ENCODE measurements at regions not wholly inside any gene's neighbourhood (a gene's known extent, or its start where the extent isn't known, plus 50 kb on each side); places are given as distances from the start of the nearest gene placed in this dataset.

DNA sequence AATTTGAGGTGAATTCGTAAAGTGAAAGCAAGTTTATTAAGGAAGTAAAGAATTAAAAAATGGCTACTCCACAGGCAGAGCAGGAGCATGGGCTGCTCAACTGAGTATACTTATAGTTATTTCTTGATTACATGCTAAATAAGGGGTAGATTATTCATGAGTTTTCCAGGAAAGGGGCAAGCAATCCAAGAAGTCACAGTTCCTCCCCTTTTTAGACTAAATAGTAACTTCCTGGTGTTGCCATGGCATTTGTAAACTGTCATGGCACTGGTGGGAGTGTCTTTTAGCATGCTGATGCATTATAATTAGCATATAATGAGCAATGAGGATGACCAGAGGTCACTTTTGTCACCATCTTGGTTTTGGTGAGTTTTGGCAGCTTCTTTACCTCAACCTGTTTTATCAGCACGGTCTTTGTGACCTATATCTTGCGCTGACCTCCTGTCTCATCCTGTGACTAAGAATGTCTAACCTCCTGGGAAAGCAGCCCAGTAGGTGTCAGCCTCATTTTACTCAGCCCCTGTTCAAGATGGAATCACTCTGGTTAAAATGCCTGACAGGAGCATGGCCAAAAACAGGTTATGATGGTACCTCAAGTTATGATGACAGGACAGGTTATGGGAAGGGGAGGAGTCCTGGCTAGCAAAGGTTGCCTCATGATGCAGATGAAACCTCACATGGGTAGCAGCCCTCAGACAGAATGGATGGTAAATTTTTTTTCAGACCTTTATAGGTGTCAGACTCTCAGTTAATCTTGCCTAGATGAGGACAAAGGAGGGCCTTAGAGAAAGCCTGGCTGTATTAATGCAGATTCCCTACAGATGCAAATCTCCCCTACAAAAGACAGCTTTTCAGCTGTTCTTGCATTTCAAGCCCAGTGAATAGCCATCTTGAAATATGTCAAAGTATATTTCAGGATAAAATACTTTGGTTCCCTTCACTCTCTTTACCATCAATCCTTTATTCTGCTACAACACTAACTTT lies 49.7 kb downstream of the SIPA1L2 start:
- Histone ChIP-seq H3K27me3 (no peaks in the 10 kb centered on the region), H3K9me3 (no peaks in the 10 kb centered on the region), H3K27ac (peak overlapping the region in 9 of 10 donors; percentile 42 to 82 (median 63)), H3K36me3 (no peaks in the 10 kb centered on the region), H3K4me3 (no peak overlapping the region), H3K4me1 (peaks cover 0 to 77% (median 56%) of the 10 kb centered on the region in 9 donors)
- TF ChIP-seq, protein P1, sequence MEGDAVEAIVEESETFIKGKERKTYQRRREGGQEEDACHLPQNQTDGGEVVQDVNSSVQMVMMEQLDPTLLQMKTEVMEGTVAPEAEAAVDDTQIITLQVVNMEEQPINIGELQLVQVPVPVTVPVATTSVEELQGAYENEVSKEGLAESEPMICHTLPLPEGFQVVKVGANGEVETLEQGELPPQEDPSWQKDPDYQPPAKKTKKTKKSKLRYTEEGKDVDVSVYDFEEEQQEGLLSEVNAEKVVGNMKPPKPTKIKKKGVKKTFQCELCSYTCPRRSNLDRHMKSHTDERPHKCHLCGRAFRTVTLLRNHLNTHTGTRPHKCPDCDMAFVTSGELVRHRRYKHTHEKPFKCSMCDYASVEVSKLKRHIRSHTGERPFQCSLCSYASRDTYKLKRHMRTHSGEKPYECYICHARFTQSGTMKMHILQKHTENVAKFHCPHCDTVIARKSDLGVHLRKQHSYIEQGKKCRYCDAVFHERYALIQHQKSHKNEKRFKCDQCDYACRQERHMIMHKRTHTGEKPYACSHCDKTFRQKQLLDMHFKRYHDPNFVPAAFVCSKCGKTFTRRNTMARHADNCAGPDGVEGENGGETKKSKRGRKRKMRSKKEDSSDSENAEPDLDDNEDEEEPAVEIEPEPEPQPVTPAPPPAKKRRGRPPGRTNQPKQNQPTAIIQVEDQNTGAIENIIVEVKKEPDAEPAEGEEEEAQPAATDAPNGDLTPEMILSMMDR (IDR thresholded peaks at IDR 0.05) = no peak
- DNase-seq (no peak), ATAC-seq (peak in 2 of 8 donors; percentile 38 to 39)
- WGBS, 2 donors = 67 to 71% methylated on average over 3 of the region's 3 CpGs
- intact Hi-C loops (cut with DNase I) = loop anchor here in 3 of 10 donors (5.0 to 10.0 kb wide), 2 partner anchors 37 to 45 kb away; no protein-coding TSS in a partner anchor

DNA sequence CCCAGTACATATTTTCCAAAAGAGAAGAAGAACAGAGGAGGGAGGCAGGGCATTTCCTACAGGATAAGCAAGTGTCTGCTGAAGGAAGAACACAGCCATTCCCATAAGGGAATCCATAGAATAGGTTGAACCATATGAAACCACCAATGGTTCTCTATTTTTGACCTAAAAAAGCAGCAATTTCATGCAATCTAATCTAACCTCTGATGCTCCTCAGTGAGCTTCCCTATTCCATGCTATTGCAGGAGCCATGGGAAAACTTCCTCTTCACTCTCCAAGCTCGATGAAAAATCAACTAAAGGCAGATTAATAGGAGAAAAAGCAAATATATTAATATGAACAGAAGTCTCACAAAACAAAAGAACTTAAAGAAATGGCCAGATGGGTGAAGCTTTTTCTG lies 50.5 kb downstream of the SIPA1L2 start:
- Histone ChIP-seq H3K9me3 (no peaks in the 10 kb centered on the region), H3K4me3 (no peak overlapping the region), H3K36me3 (no peaks in the 10 kb centered on the region), H3K4me1 (peaks cover 0 to 78% (median 56%) of the 10 kb centered on the region in 9 donors), H3K27ac (peak overlapping the region in 9 of 10 donors; percentile 42 to 82 (median 63)), H3K27me3 (no peaks in the 10 kb centered on the region)
- TF ChIP-seq, protein P1 (IDR thresholded peaks at IDR 0.05) = no peak
- intact Hi-C loops (cut with DNase I) = loop anchor here in 3 of 10 donors (5.0 to 10.0 kb wide), 2 partner anchors 38 to 45 kb away; no protein-coding TSS in a partner anchor
- DNase-seq (no peak), ATAC-seq (no peak)
- 47 to 56% methylated on average over 1 of the region's 1 CpG for WGBS, 2 donors

DNA sequence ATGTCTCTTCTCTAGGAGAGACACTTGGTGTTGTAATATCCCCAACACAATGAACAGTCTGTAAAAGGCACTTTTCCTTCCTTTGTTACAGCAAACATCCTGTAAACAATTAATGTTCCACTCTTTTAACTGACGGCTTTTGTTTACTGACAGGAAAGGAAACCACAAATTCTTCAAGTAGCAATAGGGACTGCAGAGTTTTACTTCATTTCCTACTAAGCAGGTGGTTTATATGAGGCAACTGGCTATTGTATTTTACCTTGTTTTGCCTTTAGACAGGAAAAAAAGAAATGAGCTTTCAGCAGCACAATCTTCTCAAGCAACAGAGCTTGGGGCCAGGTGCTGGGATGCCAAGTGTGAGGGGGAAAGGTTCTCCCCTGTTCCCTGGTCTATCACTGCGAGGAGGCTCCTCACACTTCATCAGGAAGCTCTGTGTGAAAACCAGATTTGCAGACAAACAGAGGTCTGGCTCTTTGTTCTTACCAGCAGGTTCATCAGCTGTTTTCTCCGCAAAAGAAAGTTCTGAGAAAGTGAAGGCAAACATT lies 51.2 kb downstream of the SIPA1L2 start:
- ATAC-seq (peak; percentile 21 to 76 (median 58)), DNase-seq (no peak)
- Histone ChIP-seq H3K4me1 (peaks cover 0 to 86% (median 56%) of the 10 kb centered on the region in 9 donors), H3K4me3 (no peak overlapping the region), H3K9me3 (no peaks in the 10 kb centered on the region), H3K27me3 (no peaks in the 10 kb centered on the region), H3K27ac (peak overlapping the region in 9 of 10 donors; percentile 42 to 82 (median 63)), H3K36me3 (no peaks in the 10 kb centered on the region)
- WGBS, 2 donors = 49 to 52% methylated on average over 3 of the region's 3 CpGs
- TF ChIP-seq, protein P1 (IDR thresholded peaks at IDR 0.05) = no peak
- intact Hi-C loops (cut with DNase I) = loop anchor here in 3 of 10 donors (5.0 to 10.0 kb wide), 2 partner anchors 39 to 46 kb away; no protein-coding TSS in a partner anchor

DNA sequence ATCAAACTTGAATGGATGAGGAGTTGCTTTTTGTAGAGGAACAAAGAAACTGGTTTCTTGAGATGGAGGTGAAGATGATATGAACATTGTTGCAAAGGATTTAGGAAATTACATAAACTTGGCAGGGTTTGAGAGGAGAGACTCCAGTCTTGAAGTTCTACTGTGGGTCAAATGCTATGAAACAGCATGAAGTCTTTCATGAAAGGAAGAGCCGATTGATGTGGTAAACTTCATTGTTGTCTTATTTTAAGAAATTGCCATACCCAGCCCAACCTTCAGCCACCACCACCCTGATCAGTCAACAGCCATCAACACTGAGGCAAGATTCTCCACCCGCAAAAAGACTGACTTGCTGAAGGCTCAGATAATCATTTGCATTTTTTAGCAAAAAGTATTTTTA lies 52.2 kb downstream of the SIPA1L2 start:
- Histone ChIP-seq H3K27me3 (no peaks in the 10 kb centered on the region), H3K27ac (peak overlapping the region in 7 of 10 donors; percentile 42 to 82 (median 64)), H3K9me3 (no peaks in the 10 kb centered on the region), H3K4me3 (no peak overlapping the region), H3K36me3 (no peaks in the 10 kb centered on the region), H3K4me1 (peaks cover 0 to 95% (median 64%) of the 10 kb centered on the region in 9 donors)
- intact Hi-C loops (cut with DNase I) = loop anchor here in 3 of 10 donors (5.0 to 10.0 kb wide), 2 partner anchors 40 to 47 kb away; no protein-coding TSS in a partner anchor
- TF ChIP-seq, protein P1 (IDR thresholded peaks at IDR 0.05) = no peak
- ATAC-seq = no peak
- 79 to 82% methylated on average over 2 of the region's 2 CpGs for WGBS, 2 donors
- DNase-seq = no peak
